SK-N-SH (cell line): ENCODE measurements at regions not wholly inside any gene's neighbourhood (a gene's known extent, or its start where the extent isn't known, plus 50 kb on each side); places are given as distances from the start of the nearest gene placed in this dataset.

ENCODE experiments used
- CTCF ChIA-PET: fragments of 300-600, 350-600 bp; formaldehyde crosslinking; extraction: SDS; loops from one replicate; lab custom pipeline; 2021; lab: Yijun Ruan, JAX
- POLR2A ChIA-PET: fragments of 350-600 bp; sonication (Branson Sonifier 250); formaldehyde crosslinking; extraction: SDS; loops from one replicate; lab custom pipeline; 2020; ENCODE audit warnings: antibody characterized with exemption, inconsistent platforms; lab: Yijun Ruan, JAX
- DNase-seq: peaks from one replicate; pipeline ENCODE4 v3.0.0; 2012
- H2AFZ ChIP-seq: fragments of 200-600 bp; sonication (generic); 2 replicates; pipeline ENCODE4 v1.8.1; 2016; ENCODE audit warnings: antibody characterized with exemption, mild to moderate bottlenecking, low read depth
- H3F3A ChIP-seq: fragments of 200-600 bp; sonication (generic); replicated peaks from 2 replicates; pipeline ENCODE3; 2016; ENCODE audit warnings: antibody characterized with exemption, mild to moderate bottlenecking; ENCODE audit not compliant: insufficient read depth
- H3K27ac ChIP-seq, 2 experiments: fragments of 200-500 bp in 1 of 2; fragments of 200-600 bp in 1 of 2; sonication (Bioruptor generic) in 1 of 2; sonication (generic), shearing (Covaris generic) in 1 of 2; 2 replicates each; pipeline versions ENCODE4 v1.5.1 to v1.6.1; 2014 to 2016; ENCODE audit warnings: low read depth in 2 of 2, inconsistent platforms in 1 of 2, low read length in 1 of 2, mild to moderate bottlenecking in 1 of 2, mixed read lengths in 1 of 2
- H3K27me3 ChIP-seq: fragments of 200-600 bp; sonication (generic), shearing (Covaris generic); 2 replicates; pipeline ENCODE4 v1.6.1; 2016; ENCODE audit warnings: mixed run types; ENCODE audit not compliant: insufficient read depth
- H3K36me3 ChIP-seq, 2 experiments: fragments of 200-500 bp in 1 of 2; fragments of 200-600 bp in 1 of 2; sonication (Bioruptor generic) in 1 of 2; sonication (generic) in 1 of 2; replicated peaks in 1 of 2; 2 replicates each; pipeline versions ENCODE3 to v1.5.1; 2014 to 2016; ENCODE audit warnings: low read length in 1 of 2, mild to moderate bottlenecking in 1 of 2; ENCODE audit not compliant: insufficient read depth in 2 of 2, control insufficient read depth in 1 of 2
- H3K4me1 ChIP-seq, 2 experiments: fragments of 200-500 bp in 1 of 2; fragments of 200-600 bp in 1 of 2; sonication (Bioruptor generic) in 1 of 2; sonication (generic), shearing (Covaris generic) in 1 of 2; 2 replicates each; pipeline versions ENCODE4 v1.5.1 to v1.6.1; 2014 to 2016; ENCODE audit warnings: low read depth in 1 of 2, low read length in 1 of 2, mixed run types in 1 of 2; ENCODE audit not compliant: insufficient read depth in 2 of 2, control insufficient read depth in 1 of 2
- H3K4me2 ChIP-seq: fragments of 200-600 bp; sonication (generic), shearing (Covaris generic); 2 replicates; pipeline ENCODE4 v1.6.1; 2017; ENCODE audit warnings: mixed run types
- H3K4me3 ChIP-seq, 2 experiments: fragments of 200-500 bp in 1 of 2; fragments of 200-600 bp in 1 of 2; sonication (Bioruptor generic) in 1 of 2; sonication (generic), shearing (Covaris generic) in 1 of 2; 2 replicates each; pipeline versions ENCODE4 v1.5.1 to v1.8.1; 2014 to 2016; ENCODE audit warnings: low read depth in 2 of 2, inconsistent platforms in 1 of 2, low read length in 1 of 2, mild to moderate bottlenecking in 1 of 2, mixed read lengths in 1 of 2, moderate library complexity in 1 of 2
- H3K79me2 ChIP-seq: fragments of 200-600 bp; sonication (generic); 2 replicates; pipeline ENCODE4 v1.8.1; 2017; ENCODE audit warnings: mild to moderate bottlenecking; ENCODE audit not compliant: insufficient read depth
- H3K9ac ChIP-seq: fragments of 200-600 bp; sonication (generic); 2 replicates; pipeline ENCODE4 v1.6.1; 2017; ENCODE audit warnings: mixed run types
- H3K9me2 ChIP-seq: fragments of 200-600 bp; sonication (generic); 2 replicates; pipeline ENCODE4 v1.6.1; 2017; ENCODE audit warnings: mixed run types
- H3K9me3 ChIP-seq: fragments of 200-600 bp; sonication (generic); 2 replicates; pipeline ENCODE4 v1.6.1; 2017; ENCODE audit warnings: mixed run types, mild to moderate bottlenecking, moderate library complexity
- H4K20me1 ChIP-seq: fragments of 200-600 bp; sonication (generic); 2 replicates; pipeline ENCODE4 v1.6.1; 2017; ENCODE audit warnings: mild to moderate bottlenecking, mixed run types; ENCODE audit not compliant: insufficient read depth
- CTCF ChIP-seq: fragments of 200-600 bp; sonication (generic); IDR thresholded peaks from 2 replicates; pipeline ENCODE4 v1.6.1; 2017; ENCODE audit warnings: antibody characterized with exemption, mild to moderate bottlenecking, moderate library complexity
- EP300 ChIP-seq, 2 experiments: IDR thresholded peaks; 2 replicates each; pipeline versions ENCODE4 v1.4.0 to v1.6.1; 2012; ENCODE audit warnings: borderline replicate concordance in 1 of 2, low read depth in 1 of 2, low read length in 1 of 2
- EZH2phosphoT487 ChIP-seq: fragments of 200-600 bp; sonication (generic); IDR thresholded peaks from 2 replicates; pipeline ENCODE4 v1.6.1; 2017; ENCODE audit warnings: low read depth, mixed run types, mild to moderate bottlenecking, antibody characterized with exemption, moderate library complexity, borderline replicate concordance
- FOSL2 ChIP-seq: IDR thresholded peaks from 2 replicates; pipeline ENCODE4 v1.4.0; 2012; ENCODE audit warnings: low read depth, mild to moderate bottlenecking, moderate library complexity, borderline replicate concordance
- MAX ChIP-seq: IDR thresholded peaks from 2 replicates; pipeline ENCODE4 v1.4.0; 2012; ENCODE audit warnings: low read depth
- MEF2A ChIP-seq: IDR thresholded peaks from 2 replicates; pipeline ENCODE4 v1.4.0; 2012; ENCODE audit warnings: low read depth, borderline replicate concordance
- MXI1 ChIP-seq: IDR thresholded peaks from 2 replicates; pipeline ENCODE4 v1.6.1; 2012; ENCODE audit warnings: mild to moderate bottlenecking, low read depth, low read length, improper control_type of control experiment
- RAD21 ChIP-seq: IDR thresholded peaks from 2 replicates; pipeline ENCODE4 v1.6.1; 2012; ENCODE audit warnings: mild to moderate bottlenecking, low read length
- RXRA ChIP-seq: IDR thresholded peaks from 2 replicates; pipeline ENCODE4 v1.4.0; 2012; ENCODE audit warnings: low read depth, mild to moderate bottlenecking, borderline replicate concordance
- SMC3 ChIP-seq: IDR thresholded peaks from 2 replicates; pipeline ENCODE4 v1.6.1; 2012; ENCODE audit warnings: low read depth, low read length, improper control_type of control experiment
- TAF1 ChIP-seq: IDR thresholded peaks from 2 replicates; pipeline ENCODE4 v1.6.1; 2012; ENCODE audit warnings: low read depth, mild to moderate bottlenecking, low read length, moderate library complexity, borderline replicate concordance
- TCF12 ChIP-seq: IDR thresholded peaks from 2 replicates; pipeline ENCODE4 v1.4.0; 2012
- WGBS: methylation state at CpG from one replicate; pipeline ENCODE4 v1.1.6; 2017; ENCODE audit warnings: low lambda C conversion rate; 5-methylcytosine and 5-hydroxymethylcytosine counted together
- TF ChIP-seq, protein P1 (sequence below): IDR thresholded peaks from 2 replicates; pipeline ENCODE4 v1.6.1; 2012; ENCODE audit warnings: mild to moderate bottlenecking, low read depth, low read length, moderate library complexity

GRCh38 chr2:7940723-7941122 lies 741.1 kb upstream of the ID2 start:
- no peak overlapping the region for H3K27ac ChIP-seq
- POLR2A ChIA-PET: no interaction called here
- H3K27me3 ChIP-seq: no peaks in the 10 kb centered on the region
- no peak for DNase-seq
- H3K9me2 ChIP-seq: no peaks in the 10 kb centered on the region
- H3K4me1 ChIP-seq: no peaks in the 10 kb centered on the region
- H3K4me2 ChIP-seq: no peak overlapping the region
- 70% methylated on average over 3 of the region's 3 CpGs for WGBS
- H3K9me3 ChIP-seq: no peaks in the 10 kb centered on the region
- H3F3A ChIP-seq: no peaks in the 10 kb centered on the region
- H4K20me1 ChIP-seq: no peaks in the 10 kb centered on the region
- CTCF ChIA-PET: interaction anchor here (1.2 kb wide), 1 partner anchor 12 kb away, joined by 3 read pairs; no protein-coding TSS in a partner anchor
- no peak overlapping the region for H2AFZ ChIP-seq
- H3K4me3 ChIP-seq: no peak overlapping the region
- no peak for TF ChIP-seq TAF1
- TF ChIP-seq MAX: no peak
- TF ChIP-seq MEF2A: no peak
- TF ChIP-seq FOSL2: no peak
- no peak for TF ChIP-seq SMC3
- TF ChIP-seq, protein P1, sequence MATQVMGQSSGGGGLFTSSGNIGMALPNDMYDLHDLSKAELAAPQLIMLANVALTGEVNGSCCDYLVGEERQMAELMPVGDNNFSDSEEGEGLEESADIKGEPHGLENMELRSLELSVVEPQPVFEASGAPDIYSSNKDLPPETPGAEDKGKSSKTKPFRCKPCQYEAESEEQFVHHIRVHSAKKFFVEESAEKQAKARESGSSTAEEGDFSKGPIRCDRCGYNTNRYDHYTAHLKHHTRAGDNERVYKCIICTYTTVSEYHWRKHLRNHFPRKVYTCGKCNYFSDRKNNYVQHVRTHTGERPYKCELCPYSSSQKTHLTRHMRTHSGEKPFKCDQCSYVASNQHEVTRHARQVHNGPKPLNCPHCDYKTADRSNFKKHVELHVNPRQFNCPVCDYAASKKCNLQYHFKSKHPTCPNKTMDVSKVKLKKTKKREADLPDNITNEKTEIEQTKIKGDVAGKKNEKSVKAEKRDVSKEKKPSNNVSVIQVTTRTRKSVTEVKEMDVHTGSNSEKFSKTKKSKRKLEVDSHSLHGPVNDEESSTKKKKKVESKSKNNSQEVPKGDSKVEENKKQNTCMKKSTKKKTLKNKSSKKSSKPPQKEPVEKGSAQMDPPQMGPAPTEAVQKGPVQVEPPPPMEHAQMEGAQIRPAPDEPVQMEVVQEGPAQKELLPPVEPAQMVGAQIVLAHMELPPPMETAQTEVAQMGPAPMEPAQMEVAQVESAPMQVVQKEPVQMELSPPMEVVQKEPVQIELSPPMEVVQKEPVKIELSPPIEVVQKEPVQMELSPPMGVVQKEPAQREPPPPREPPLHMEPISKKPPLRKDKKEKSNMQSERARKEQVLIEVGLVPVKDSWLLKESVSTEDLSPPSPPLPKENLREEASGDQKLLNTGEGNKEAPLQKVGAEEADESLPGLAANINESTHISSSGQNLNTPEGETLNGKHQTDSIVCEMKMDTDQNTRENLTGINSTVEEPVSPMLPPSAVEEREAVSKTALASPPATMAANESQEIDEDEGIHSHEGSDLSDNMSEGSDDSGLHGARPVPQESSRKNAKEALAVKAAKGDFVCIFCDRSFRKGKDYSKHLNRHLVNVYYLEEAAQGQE: no peak
- TF ChIP-seq EZH2phosphoT487: no peak
- TF ChIP-seq RAD21: no peak
- TF ChIP-seq TCF12: no peak
- no peak for TF ChIP-seq RXRA
- TF ChIP-seq MXI1: no peak
- no peaks in the 10 kb centered on the region for H3K79me2 ChIP-seq
- H3K36me3 ChIP-seq: no peaks in the 10 kb centered on the region
- no peak overlapping the region for H3K9ac ChIP-seq

GRCh38 chr2:7943446-7943845 lies 738.4 kb upstream of the ID2 start:
- ChIA-PET CTCF (interaction anchor here (1.0 to 2.1 kb wide), 4 partner anchors 8 to 96 kb away, joined by 3 to 7 read pairs (median 4); no protein-coding TSS in a partner anchor), POLR2A (no interaction called here)
- no peaks in the 10 kb centered on the region for H3K9me3 ChIP-seq
- no peaks in the 10 kb centered on the region for H3K9me2 ChIP-seq
- H3K79me2 ChIP-seq: no peaks in the 10 kb centered on the region
- H4K20me1 ChIP-seq: no peaks in the 10 kb centered on the region
- H3K27me3 ChIP-seq: no peaks in the 10 kb centered on the region
- WGBS: 55% methylated on average over 8 of the region's 8 CpGs
- TF ChIP-seq FOSL2 (no peak), CTCF (no peak), SMC3 (no peak), EP300 (IDR thresholded peaks at IDR 0.05; ENCODE audit: borderline replicate concordance in 1 of 2, low read depth in 1 of 2, low read length in 1 of 2) (no peak)
- H3K27ac ChIP-seq: no peak overlapping the region
- no peak overlapping the region for H3K4me2 ChIP-seq
- H3K4me3 ChIP-seq: no peak overlapping the region
- H3K36me3 ChIP-seq: no peaks in the 10 kb centered on the region
- no peak for DNase-seq
- H3K9ac ChIP-seq: no peak overlapping the region
- no peak overlapping the region for H2AFZ ChIP-seq
- H3K4me1 ChIP-seq: no peaks in the 10 kb centered on the region
- H3F3A ChIP-seq: no peaks in the 10 kb centered on the region
